A673 (cell line): ENCODE measurements at regions not wholly inside any gene's neighbourhood (a gene's known extent, or its start where the extent isn't known, plus 50 kb on each side); places are given as distances from the start of the nearest gene placed in this dataset.

ENCODE experiments used
- EZH2 ChIP-seq: fragments of 200-600 bp; sonication (generic); IDR thresholded peaks from 2 replicates; pipeline ENCODE4 v1.6.1; 2017; ENCODE audit warnings: borderline replicate concordance, low read depth, mild to moderate bottlenecking, mixed read lengths, antibody characterized with exemption, low read length; ENCODE audit not compliant: poor library complexity, severe bottlenecking
- TF ChIP-seq, protein P1 (sequence below): fragments of 300-800, 200-600 bp; sonication (generic); conservative IDR thresholded peaks from 2 replicates; pipeline ENCODE4 v1.5.1; 2017; ENCODE audit warnings: low read depth, mild to moderate bottlenecking, antibody characterized with exemption, low read length, moderate library complexity, mixed read lengths

GRCh38 chr9:28190981-28191380, 617.7 kb upstream of the C9orf72 start:
- TF ChIP-seq, protein P1, sequence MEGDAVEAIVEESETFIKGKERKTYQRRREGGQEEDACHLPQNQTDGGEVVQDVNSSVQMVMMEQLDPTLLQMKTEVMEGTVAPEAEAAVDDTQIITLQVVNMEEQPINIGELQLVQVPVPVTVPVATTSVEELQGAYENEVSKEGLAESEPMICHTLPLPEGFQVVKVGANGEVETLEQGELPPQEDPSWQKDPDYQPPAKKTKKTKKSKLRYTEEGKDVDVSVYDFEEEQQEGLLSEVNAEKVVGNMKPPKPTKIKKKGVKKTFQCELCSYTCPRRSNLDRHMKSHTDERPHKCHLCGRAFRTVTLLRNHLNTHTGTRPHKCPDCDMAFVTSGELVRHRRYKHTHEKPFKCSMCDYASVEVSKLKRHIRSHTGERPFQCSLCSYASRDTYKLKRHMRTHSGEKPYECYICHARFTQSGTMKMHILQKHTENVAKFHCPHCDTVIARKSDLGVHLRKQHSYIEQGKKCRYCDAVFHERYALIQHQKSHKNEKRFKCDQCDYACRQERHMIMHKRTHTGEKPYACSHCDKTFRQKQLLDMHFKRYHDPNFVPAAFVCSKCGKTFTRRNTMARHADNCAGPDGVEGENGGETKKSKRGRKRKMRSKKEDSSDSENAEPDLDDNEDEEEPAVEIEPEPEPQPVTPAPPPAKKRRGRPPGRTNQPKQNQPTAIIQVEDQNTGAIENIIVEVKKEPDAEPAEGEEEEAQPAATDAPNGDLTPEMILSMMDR = no peak
- TF ChIP-seq EZH2 = no peak
